GM12872 (cell line): ENCODE measurements at regions not wholly inside any gene's neighbourhood (a gene's known extent, or its start where the extent isn't known, plus 50 kb on each side); places are given as distances from the start of the nearest gene placed in this dataset.

Source experiments
- TF ChIP-seq, protein P1 (sequence below): IDR thresholded peaks from 3 replicates; pipeline ENCODE4 v1.5.1; 2011; ENCODE audit warnings: low read depth, mild to moderate bottlenecking, low read length, moderate library complexity; ENCODE audit not compliant: insufficient read depth

DNA sequence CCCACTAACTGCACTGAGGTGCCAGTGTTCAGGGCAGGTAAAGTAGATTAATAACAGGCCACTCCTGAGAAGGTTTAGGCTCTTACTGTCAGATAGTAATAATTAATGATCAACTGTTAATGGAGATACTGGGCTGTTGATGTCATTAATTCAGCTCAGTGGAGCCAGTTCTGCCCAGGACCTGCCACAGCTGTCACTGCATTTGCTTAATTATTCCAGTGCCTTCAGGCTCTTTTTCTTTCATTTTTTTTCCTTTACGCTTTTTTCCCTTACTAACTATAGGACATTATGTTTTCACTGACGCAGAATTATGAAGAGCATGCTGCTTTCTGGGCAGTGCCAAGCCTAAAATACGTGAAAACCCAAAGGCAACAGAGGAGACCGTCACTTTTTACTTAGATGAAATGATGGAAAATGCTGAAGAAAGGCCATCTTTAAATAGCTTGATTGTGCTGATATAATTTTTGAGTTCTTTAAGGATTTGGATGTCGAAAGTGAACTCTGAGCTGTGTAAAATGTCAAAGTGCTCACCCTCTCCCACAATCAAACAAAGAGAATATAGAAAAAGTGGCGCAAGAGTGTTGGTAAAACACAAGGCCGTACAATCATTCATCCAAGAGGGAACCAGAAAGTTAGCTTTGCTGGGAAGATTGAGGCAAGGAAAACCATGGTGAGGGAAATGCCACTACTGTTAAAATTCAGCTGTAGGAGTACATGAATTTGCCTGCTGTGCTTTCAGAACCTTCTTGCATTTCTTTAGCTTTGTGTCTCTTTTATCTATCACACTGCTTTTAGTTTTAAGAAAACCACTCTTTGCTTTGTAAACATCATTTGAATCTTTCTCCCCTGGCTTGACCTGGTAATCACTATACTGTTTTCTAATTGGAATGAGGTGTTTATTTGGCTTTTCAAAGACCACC lies 192.0 kb upstream of the ZEB2 start:
- TF ChIP-seq, protein P1, sequence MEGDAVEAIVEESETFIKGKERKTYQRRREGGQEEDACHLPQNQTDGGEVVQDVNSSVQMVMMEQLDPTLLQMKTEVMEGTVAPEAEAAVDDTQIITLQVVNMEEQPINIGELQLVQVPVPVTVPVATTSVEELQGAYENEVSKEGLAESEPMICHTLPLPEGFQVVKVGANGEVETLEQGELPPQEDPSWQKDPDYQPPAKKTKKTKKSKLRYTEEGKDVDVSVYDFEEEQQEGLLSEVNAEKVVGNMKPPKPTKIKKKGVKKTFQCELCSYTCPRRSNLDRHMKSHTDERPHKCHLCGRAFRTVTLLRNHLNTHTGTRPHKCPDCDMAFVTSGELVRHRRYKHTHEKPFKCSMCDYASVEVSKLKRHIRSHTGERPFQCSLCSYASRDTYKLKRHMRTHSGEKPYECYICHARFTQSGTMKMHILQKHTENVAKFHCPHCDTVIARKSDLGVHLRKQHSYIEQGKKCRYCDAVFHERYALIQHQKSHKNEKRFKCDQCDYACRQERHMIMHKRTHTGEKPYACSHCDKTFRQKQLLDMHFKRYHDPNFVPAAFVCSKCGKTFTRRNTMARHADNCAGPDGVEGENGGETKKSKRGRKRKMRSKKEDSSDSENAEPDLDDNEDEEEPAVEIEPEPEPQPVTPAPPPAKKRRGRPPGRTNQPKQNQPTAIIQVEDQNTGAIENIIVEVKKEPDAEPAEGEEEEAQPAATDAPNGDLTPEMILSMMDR: no peak

DNA sequence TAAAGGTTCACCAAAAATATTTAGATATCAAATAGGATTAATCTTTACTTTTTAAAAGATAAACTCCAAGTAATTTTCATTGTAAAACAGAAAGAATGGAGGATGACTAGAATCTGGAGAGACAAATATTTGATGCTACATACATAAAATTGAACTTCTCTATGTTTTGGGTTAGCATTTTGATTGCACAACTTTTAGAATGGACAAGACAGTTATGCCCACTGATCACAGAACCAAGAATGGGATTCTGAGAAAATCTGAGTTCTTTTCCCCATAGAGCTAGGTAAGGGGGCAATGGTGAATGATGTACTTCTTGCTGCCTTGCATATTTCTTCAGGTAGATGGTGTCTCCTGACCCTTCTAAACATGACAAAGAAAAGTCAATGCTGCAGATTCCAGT lies 191.2 kb upstream of the ZEB2 start:
- TF ChIP-seq, protein P1: no peak

DNA sequence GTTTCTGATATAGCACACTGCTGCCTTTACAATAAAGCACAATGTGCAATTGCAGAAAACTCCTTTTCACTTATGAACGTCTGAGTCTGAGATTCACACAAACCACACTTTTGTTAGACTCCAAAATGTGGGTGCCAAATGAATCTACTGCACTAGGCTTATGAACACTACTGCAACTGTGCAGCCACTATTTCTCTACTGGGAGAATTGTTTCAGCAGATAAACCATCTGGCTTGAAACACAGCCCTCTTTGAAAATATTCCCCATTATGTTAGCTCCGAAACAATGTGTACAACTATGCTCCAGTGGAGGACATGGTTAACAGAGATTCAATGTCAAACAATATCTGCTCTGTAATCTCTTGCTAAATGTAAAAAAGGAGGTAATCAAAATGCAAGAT lies 188.7 kb upstream of the ZEB2 start:
- TF ChIP-seq, protein P1: no peak

DNA sequence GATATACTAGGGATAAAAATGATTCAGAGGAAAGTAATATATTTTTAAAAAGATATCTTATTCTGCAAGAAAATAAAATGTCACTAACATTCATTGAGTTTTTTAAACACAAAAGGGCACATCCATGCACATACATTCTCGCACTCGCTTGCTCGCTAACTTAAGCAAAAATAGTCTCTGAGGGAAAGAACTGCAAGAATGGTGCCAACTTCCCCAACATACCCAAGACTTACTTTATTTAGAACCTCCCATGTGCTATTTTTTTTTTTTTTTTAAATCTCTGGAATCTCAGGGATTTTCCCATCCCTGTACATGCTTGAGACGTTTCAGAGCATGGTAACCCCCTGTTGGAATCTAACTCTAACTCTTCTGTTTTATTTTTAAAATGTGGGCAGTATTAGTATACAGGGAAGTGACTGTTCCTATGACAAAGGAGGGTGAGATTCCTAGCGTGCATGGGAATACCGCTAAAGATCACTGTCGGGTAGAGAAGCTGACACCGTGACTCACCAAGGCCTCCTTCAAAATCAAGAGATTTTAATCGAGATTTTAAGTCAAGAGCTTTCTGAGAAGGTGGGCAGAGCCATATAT lies 187.9 kb upstream of the ZEB2 start:
- TF ChIP-seq, protein P1: no peak

DNA sequence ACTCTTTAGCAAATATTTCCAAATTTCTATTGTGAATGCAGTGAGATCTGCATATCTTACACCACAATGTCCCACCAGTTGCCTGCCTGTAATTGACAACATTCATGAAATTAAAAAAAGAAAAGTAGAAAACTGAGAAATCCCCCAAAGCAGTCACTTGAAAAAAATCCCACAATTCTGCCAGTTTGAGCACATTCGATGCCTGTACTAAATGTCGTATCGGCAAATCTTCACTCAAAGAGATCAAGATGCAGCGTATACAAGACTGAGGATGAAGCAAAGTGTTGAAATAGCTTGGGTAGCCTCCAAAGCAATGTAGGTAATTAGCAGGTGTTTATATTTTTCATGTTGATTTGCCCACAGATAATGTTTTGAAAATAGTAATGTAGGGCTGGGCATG lies 186.7 kb upstream of the ZEB2 start:
- TF ChIP-seq, protein P1: no peak

DNA sequence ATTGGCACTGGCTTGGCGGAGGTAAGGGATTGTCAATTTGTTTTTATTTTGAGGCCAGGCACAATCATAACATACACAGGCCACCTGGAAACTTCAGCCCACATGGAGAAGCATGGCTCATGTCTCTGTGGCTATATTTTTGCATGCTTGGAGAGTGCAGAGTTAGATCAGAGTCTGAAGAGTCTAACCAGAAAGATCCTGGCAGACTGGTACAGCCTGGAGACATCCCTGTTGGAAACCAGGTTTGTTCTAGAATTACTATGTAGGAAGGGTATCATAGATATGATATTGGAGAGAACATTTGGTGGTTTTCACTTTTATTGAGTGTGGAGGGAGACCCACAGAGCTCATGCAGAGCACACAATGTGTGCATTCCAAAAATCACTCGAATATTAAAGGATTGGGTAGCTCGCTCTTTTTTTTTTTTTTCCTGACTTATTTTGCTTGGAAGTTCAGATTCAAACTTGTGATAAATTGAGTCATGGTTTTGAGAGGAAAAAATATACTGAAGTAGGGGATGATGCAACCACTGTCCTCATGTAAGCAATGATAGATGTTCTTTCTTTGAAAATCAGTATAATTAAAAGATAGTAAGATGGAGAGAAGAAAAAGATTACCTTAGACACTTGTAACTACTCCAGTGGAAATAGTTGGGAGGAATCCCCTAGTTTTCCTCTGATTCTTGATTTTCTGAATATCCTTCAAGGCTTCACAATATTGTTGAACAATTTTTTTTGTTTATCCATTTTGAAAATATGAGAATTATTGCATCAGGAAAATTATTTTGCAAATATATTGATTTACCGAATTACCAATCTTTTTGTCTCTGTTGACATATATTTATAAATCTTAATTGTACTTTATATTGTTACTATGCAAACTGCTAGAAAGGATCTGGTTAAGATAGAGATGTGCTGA lies 185.7 kb upstream of the ZEB2 start:
- TF ChIP-seq, protein P1: no peak

DNA sequence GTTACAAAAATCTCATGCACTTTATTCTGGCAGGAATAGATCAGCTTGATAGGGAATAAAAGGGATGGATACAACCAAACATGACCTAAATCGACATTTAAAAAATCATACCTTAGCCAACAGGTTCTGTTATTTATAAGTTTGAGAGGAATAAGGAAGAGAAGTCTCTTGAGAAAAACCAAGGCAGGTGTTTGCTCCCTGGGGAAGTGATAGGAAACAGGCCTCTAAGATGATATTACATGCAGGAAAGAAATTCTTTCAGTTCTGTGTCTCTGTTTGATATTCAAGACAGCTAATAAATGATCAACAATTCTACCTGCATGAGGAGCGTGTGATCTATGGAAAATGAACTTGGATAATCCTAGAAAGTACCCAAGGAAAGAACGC lies 184.8 kb upstream of the ZEB2 start:
- TF ChIP-seq, protein P1: no peak
